ENCODE measurements at regions not wholly inside any gene's neighbourhood (a gene's known extent, or its start where the extent isn't known, plus 50 kb on each side); places are given as distances from the start of the nearest gene placed in this dataset.

GRCh38 chr2:175662335-175662734 is 339.7 kb downstream of the LNPK start:
- BruUV-seq (replicated peaks) = no TSS peak
- Histone ChIP-seq H3K9ac (ENCODE audit: low read length) (no peak overlapping the region), H3K27ac (ENCODE audit: low read depth, low read length) (no peak overlapping the region), H3K4me2 (ENCODE audit: low read length) (no peak overlapping the region), H3K79me2 (ENCODE audit: insufficient read depth, low read length) (no peaks in the 10 kb centered on the region), H2AFZ (ENCODE audit: low read depth, low read length, poor library complexity, severe bottlenecking) (no peak overlapping the region), H4K20me1 (ENCODE audit: insufficient read depth) (no peaks in the 10 kb centered on the region), H3K4me3 (replicated peaks in 1 of 2; ENCODE audit: low read depth in 1 of 2, low read length in 2 of 2) (no peak overlapping the region), H3K36me3 (ENCODE audit: control insufficient read depth in 1 of 2, insufficient read depth in 2 of 2, low read length in 2 of 2) (no peaks in the 10 kb centered on the region), H3K4me1 (ENCODE audit: control insufficient read depth in 1 of 2, insufficient read depth in 2 of 2, low read length in 2 of 2) (no peaks in the 10 kb centered on the region), H3K27me3 (ENCODE audit: insufficient read depth, low read length) (peaks cover 8% of the 10 kb centered on the region; the same call in 1 of the 2 replicates), H3K9me3 (ENCODE audit: control insufficient read depth in 1 of 2, insufficient read depth in 1 of 2, low read depth in 1 of 2, low read length in 2 of 2) (no peaks in the 10 kb centered on the region), H3K9me2 (ENCODE audit: insufficient read depth) (no peaks in the 10 kb centered on the region)
- ChIA-PET RAD21 (ENCODE audit: low non-redundant PET in 1 of 2, low total read pairs in 2 of 2, uncharacterized antibody in 2 of 2, unreplicated experiment in 2 of 2) (no interaction called here), POLR2A (no interaction called here), CTCF (no interaction called here)
- no peak for TF ChIP-seq SP1 (IDR thresholded peaks at IDR 0.05; ENCODE audit: low read depth)
- no peak for TF ChIP-seq ZBTB33 (IDR thresholded peaks at IDR 0.05; ENCODE audit: extremely low read depth, insufficient replicate concordance, low read length)
- no peak for TF ChIP-seq ZFX (IDR thresholded peaks at IDR 0.05)
- no peak for TF ChIP-seq YY1 (IDR thresholded peaks at IDR 0.05; ENCODE audit: extremely low read depth, insufficient replicate concordance, low read depth, low read length)
- no peak for TF ChIP-seq RAD21 (IDR thresholded peaks at IDR 0.05; ENCODE audit: low read depth)
- no peak for TF ChIP-seq POLR2AphosphoS5 (IDR thresholded peaks at IDR 0.05; ENCODE audit: low read depth, low read length)
- intact Hi-C loops (cut with micrococcal nuclease) = no loop called here
- no peak for ATAC-seq
- DNase-seq (ENCODE audit: low read depth, low spot score) = no peak

GRCh38 chr2:175648577-175649063 is 353.4 kb downstream of the LNPK start:
- ChIA-PET RAD21 (ENCODE audit: low non-redundant PET in 1 of 2, low total read pairs in 2 of 2, uncharacterized antibody in 2 of 2, unreplicated experiment in 2 of 2) (no interaction called here), POLR2A (no interaction called here), CTCF (no interaction called here)
- no peaks in the 10 kb centered on the region for H3K36me3 ChIP-seq (ENCODE audit: control insufficient read depth in 1 of 2, insufficient read depth in 2 of 2, low read length in 2 of 2)
- DNase-seq (ENCODE audit: low read depth, low spot score) (no peak), ATAC-seq (no peak)
- no peak overlapping the region for H3K4me2 ChIP-seq (ENCODE audit: low read length)
- no peaks in the 10 kb centered on the region for H3K79me2 ChIP-seq (ENCODE audit: insufficient read depth, low read length)
- H3K9ac ChIP-seq (ENCODE audit: low read length) = no peak overlapping the region
- no peak overlapping the region for H3K4me3 ChIP-seq (replicated peaks in 1 of 2; ENCODE audit: low read depth in 1 of 2, low read length in 2 of 2)
- no peak overlapping the region for H2AFZ ChIP-seq (ENCODE audit: low read depth, low read length, poor library complexity, severe bottlenecking)
- H3K9me3 ChIP-seq (ENCODE audit: control insufficient read depth in 1 of 2, insufficient read depth in 1 of 2, low read depth in 1 of 2, low read length in 2 of 2) = no peaks in the 10 kb centered on the region
- no peak for TF ChIP-seq CEBPB (IDR thresholded peaks at IDR 0.05; ENCODE audit: low read depth)
- no peak for TF ChIP-seq CBX3 (IDR thresholded peaks at IDR 0.05; ENCODE audit: low read depth)
- TF ChIP-seq TCF7L2 (IDR thresholded peaks at IDR 0.05; ENCODE audit: borderline replicate concordance, extremely low read depth, insufficient read depth, insufficient read length) = no peak
- TF ChIP-seq POLR2AphosphoS5 (IDR thresholded peaks at IDR 0.05; ENCODE audit: low read depth, low read length) = no peak
- no peak for TF ChIP-seq FOSL1 (IDR thresholded peaks at IDR 0.05; ENCODE audit: low read depth)
- H3K4me1 ChIP-seq (ENCODE audit: control insufficient read depth in 1 of 2, insufficient read depth in 2 of 2, low read length in 2 of 2) = no peaks in the 10 kb centered on the region
- no peaks in the 10 kb centered on the region for H3K27me3 ChIP-seq (ENCODE audit: insufficient read depth, low read length)
- BruUV-seq (replicated peaks) = no TSS peak
- no peak overlapping the region for H3K27ac ChIP-seq (ENCODE audit: low read depth, low read length)
- no peaks in the 10 kb centered on the region for H4K20me1 ChIP-seq (ENCODE audit: insufficient read depth)
- intact Hi-C loops (cut with micrococcal nuclease) = no loop called here
- no peaks in the 10 kb centered on the region for H3K9me2 ChIP-seq (ENCODE audit: insufficient read depth)
